ENCODE measurements at regions not wholly inside any gene's neighbourhood (a gene's known extent, or its start where the extent isn't known, plus 50 kb on each side); places are given as distances from the start of the nearest gene placed in this dataset.

GRCh38 chrY:19498556-19498955, 246.0 kb downstream of the KDM5D start:
- no peak overlapping the region for H3K4me3 ChIP-seq (ENCODE audit: low read depth, low read length)
- DNase-seq (ENCODE audit: low read depth): no peak
- no peak for TF ChIP-seq CTCF (IDR thresholded peaks at IDR 0.05; ENCODE audit: insufficient read depth, low read depth, low read length)

GRCh38 chrY:19487494-19487893, 257.0 kb downstream of the KDM5D start:
- no peak overlapping the region for H3K4me3 ChIP-seq (ENCODE audit: low read depth, low read length)
- DNase-seq (ENCODE audit: low read depth): no peak
- no peak for TF ChIP-seq CTCF (IDR thresholded peaks at IDR 0.05; ENCODE audit: insufficient read depth, low read depth, low read length)

- no peak for TF ChIP-seq CTCF (IDR thresholded peaks at IDR 0.05; ENCODE audit: insufficient read depth, low read depth, low read length)
- H3K4me3 ChIP-seq (ENCODE audit: low read depth, low read length): no peak overlapping the region
- DNase-seq (ENCODE audit: low read depth): no peak
Measured at GRCh38 chrY:19484997-19485396, 259.5 kb downstream of the KDM5D start.

- H3K4me3 ChIP-seq (ENCODE audit: low read depth, low read length): no peak overlapping the region
- TF ChIP-seq CTCF (IDR thresholded peaks at IDR 0.05; ENCODE audit: insufficient read depth, low read depth, low read length): no peak
- no peak for DNase-seq (ENCODE audit: low read depth)
Measured at GRCh38 chrY:19479141-19479540, 265.4 kb downstream of the KDM5D start.

- TF ChIP-seq CTCF (IDR thresholded peaks at IDR 0.05; ENCODE audit: insufficient read depth, low read depth, low read length): no peak
- DNase-seq (ENCODE audit: low read depth): no peak
- H3K4me3 ChIP-seq (ENCODE audit: low read depth, low read length): no peak overlapping the region
Measured at GRCh38 chrY:19477959-19478358, 266.6 kb downstream of the KDM5D start.

GRCh38 chrY:19465809-19466208, 278.7 kb downstream of the KDM5D start:
- no peak for DNase-seq (ENCODE audit: low read depth)
- H3K4me3 ChIP-seq (ENCODE audit: low read depth, low read length): no peak overlapping the region
- TF ChIP-seq CTCF (IDR thresholded peaks at IDR 0.05; ENCODE audit: insufficient read depth, low read depth, low read length): no peak

GRCh38 chrY:19456855-19457448, 287.6 kb downstream of the KDM5D start:
- DNase-seq (ENCODE audit: low read depth): no peak
- H3K4me3 ChIP-seq (ENCODE audit: low read depth, low read length): no peak overlapping the region
- no peak for TF ChIP-seq CTCF (IDR thresholded peaks at IDR 0.05; ENCODE audit: insufficient read depth, low read depth, low read length)

All from fibroblast of villous mesenchyme (primary cell).